NCI-H226 (cell line): ENCODE measurements at regions not wholly inside any gene's neighbourhood (a gene's known extent, or its start where the extent isn't known, plus 50 kb on each side); places are given as distances from the start of the nearest gene placed in this dataset.
"Not testable (repeated sequence)": the region's sequence is repeated elsewhere in the genome, so short reads cannot be mapped to it uniquely, and the experiment has no call there.

Experiments used
- DNase-seq: peaks from one replicate; pipeline ENCODE4 v3.0.0-alpha.2; 2015

- no peak for DNase-seq
These were observed 227.4 kb downstream of the CCDC74A start for GRCh38 chr2:131754929-131755720.

GRCh38 chr2:131756141-131756907 is 228.6 kb downstream of the CCDC74A start:
- no peak for DNase-seq

GRCh38 chr2:131758941-131759340 is 231.3 kb downstream of the CCDC74A start:
- not testable (repeated sequence) for DNase-seq

- DNase-seq = not testable (repeated sequence)
These were observed 247.4 kb downstream of the CCDC74A start for GRCh38 chr2:131774955-131775555.

- DNase-seq = not testable (repeated sequence)
These were observed 248.3 kb downstream of the CCDC74A start for GRCh38 chr2:131775903-131776506.

GRCh38 chr2:131780446-131780845 is 252.8 kb downstream of the CCDC74A start:
- not testable (repeated sequence) for DNase-seq

- no peak for DNase-seq
These were observed 273.6 kb downstream of the CCDC74A start for GRCh38 chr2:131801210-131801744.

- DNase-seq = peak; percentile 43
These were observed 274.2 kb downstream of the CCDC74A start for GRCh38 chr2:131801745-131802350.

GRCh38 chr2:131802351-131802836 is 274.7 kb downstream of the CCDC74A start:
- DNase-seq = not testable (repeated sequence)

- not testable (repeated sequence) for DNase-seq
These were observed 275.5 kb downstream of the CCDC74A start for GRCh38 chr2:131803237-131803636.

- not testable (repeated sequence) for DNase-seq
These were observed 284.9 kb downstream of the CCDC74A start for GRCh38 chr2:131812605-131813004.

GRCh38 chr2:131813378-131813777 is 285.7 kb downstream of the CCDC74A start:
- not testable (repeated sequence) for DNase-seq

- DNase-seq = not testable (repeated sequence)
These were observed 290.7 kb downstream of the CCDC74A start for GRCh38 chr2:131818267-131818973.

- not testable (repeated sequence) for DNase-seq
These were observed 294.6 kb downstream of the CCDC74A start for GRCh38 chr2:131822237-131822721.

- DNase-seq = not testable (repeated sequence)
These were observed 295.4 kb downstream of the CCDC74A start for GRCh38 chr2:131823058-131823457.

- DNase-seq = not testable (repeated sequence)
These were observed 297.3 kb downstream of the CCDC74A start for GRCh38 chr2:131824986-131825385.

- no peak for DNase-seq
These were observed 299.9 kb downstream of the CCDC74A start for GRCh38 chr2:131827481-131828163.

GRCh38 chr2:131828164-131828561 is 300.5 kb downstream of the CCDC74A start:
- DNase-seq = no peak

- not testable (repeated sequence) for DNase-seq
These were observed 301.2 kb downstream of the CCDC74A start for GRCh38 chr2:131828633-131829455.
